GM12878 (cell line): ENCODE measurements at regions not wholly inside any gene's neighbourhood (a gene's known extent, or its start where the extent isn't known, plus 50 kb on each side); places are given as distances from the start of the nearest gene placed in this dataset.

ENCODE experiments used
- TAF1 ChIP-seq: IDR thresholded peaks from 2 replicates; pipeline ENCODE4 v1.6.1; 2011; ENCODE audit warnings: mild to moderate bottlenecking, low read depth, low read length, borderline replicate concordance
- TF ChIP-seq, protein P1 (sequence below), 3 experiments: IDR thresholded peaks in 2 of 3; conservative IDR thresholded peaks in 1 of 3; 2 replicates each; pipeline ENCODE4 v1.5.1; 2011; ENCODE audit warnings: low read depth in 3 of 3, low read length in 3 of 3, mild to moderate bottlenecking in 3 of 3, control low read depth in 2 of 3, moderate library complexity in 2 of 3, inconsistent platforms in 1 of 3, mixed read lengths in 1 of 3; ENCODE audit not compliant: control insufficient read depth in 2 of 3, insufficient read depth in 1 of 3; ENCODE audit errors: extremely low read depth in 1 of 3
- TF ChIP-seq, protein P2 (sequence below): fragments of 450-650 bp; IDR thresholded peaks from 2 replicates; pipeline ENCODE4 v1.6.1; 2016; ENCODE audit warnings: mild to moderate bottlenecking, moderate library complexity, borderline replicate concordance

DNA sequence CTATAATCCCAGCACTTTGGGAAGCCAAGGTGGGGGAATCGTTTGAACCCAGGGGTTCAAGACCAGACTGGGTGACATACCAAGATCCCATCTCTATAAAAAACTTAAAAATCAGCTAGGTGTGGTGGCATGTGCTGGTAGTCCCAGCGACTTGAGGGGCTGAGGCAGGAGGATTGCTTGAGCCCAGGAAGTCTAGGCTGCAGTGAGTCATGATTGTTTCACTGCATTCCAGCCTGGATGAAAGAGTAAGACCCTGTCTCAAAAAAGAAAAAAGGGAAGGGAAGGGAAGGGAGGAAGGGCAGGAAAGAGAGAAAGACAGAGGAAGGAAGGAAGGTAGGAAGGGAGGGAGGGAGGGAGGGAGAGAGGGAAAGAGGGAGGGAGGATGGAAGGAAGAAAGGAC lies 133.7 kb upstream of the LRRN1 start:
- TF ChIP-seq, protein P1, sequence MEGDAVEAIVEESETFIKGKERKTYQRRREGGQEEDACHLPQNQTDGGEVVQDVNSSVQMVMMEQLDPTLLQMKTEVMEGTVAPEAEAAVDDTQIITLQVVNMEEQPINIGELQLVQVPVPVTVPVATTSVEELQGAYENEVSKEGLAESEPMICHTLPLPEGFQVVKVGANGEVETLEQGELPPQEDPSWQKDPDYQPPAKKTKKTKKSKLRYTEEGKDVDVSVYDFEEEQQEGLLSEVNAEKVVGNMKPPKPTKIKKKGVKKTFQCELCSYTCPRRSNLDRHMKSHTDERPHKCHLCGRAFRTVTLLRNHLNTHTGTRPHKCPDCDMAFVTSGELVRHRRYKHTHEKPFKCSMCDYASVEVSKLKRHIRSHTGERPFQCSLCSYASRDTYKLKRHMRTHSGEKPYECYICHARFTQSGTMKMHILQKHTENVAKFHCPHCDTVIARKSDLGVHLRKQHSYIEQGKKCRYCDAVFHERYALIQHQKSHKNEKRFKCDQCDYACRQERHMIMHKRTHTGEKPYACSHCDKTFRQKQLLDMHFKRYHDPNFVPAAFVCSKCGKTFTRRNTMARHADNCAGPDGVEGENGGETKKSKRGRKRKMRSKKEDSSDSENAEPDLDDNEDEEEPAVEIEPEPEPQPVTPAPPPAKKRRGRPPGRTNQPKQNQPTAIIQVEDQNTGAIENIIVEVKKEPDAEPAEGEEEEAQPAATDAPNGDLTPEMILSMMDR (IDR thresholded peaks at IDR 0.05 in 2 of 3, conservative IDR thresholded peaks at IDR 0.05 in 1 of 3; ENCODE audit: control insufficient read depth in 2 of 3, extremely low read depth in 1 of 3, insufficient read depth in 1 of 3, low read depth in 3 of 3, low read length in 3 of 3) = no peak
- TF ChIP-seq, protein P2, sequence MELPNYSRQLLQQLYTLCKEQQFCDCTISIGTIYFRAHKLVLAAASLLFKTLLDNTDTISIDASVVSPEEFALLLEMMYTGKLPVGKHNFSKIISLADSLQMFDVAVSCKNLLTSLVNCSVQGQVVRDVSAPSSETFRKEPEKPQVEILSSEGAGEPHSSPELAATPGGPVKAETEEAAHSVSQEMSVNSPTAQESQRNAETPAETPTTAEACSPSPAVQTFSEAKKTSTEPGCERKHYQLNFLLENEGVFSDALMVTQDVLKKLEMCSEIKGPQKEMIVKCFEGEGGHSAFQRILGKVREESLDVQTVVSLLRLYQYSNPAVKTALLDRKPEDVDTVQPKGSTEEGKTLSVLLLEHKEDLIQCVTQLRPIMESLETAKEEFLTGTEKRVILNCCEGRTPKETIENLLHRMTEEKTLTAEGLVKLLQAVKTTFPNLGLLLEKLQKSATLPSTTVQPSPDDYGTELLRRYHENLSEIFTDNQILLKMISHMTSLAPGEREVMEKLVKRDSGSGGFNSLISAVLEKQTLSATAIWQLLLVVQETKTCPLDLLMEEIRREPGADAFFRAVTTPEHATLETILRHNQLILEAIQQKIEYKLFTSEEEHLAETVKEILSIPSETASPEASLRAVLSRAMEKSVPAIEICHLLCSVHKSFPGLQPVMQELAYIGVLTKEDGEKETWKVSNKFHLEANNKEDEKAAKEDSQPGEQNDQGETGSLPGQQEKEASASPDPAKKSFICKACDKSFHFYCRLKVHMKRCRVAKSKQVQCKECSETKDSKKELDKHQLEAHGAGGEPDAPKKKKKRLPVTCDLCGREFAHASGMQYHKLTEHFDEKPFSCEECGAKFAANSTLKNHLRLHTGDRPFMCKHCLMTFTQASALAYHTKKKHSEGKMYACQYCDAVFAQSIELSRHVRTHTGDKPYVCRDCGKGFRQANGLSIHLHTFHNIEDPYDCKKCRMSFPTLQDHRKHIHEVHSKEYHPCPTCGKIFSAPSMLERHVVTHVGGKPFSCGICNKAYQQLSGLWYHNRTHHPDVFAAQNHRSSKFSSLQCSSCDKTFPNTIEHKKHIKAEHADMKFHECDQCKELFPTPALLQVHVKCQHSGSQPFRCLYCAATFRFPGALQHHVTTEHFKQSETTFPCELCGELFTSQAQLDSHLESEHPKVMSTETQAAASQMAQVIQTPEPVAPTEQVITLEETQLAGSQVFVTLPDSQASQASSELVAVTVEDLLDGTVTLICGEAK = no peak
- TF ChIP-seq TAF1 = no peak
